Astrocyte of the hippocampus (primary cell): ENCODE measurements at regions not wholly inside any gene's neighbourhood (a gene's known extent, or its start where the extent isn't known, plus 50 kb on each side); places are given as distances from the start of the nearest gene placed in this dataset.

Experiments used
- DNase-seq: peaks from one replicate; pipeline ENCODE4 v3.0.0; 2011; ENCODE audit warnings: low read depth, low spot score

- DNase-seq: no peak
Observed at GRCh38 chr7:41051062-41051461, 651.8 kb downstream of the INHBA start.

- no peak for DNase-seq
Observed at GRCh38 chr7:41048771-41049170, 654.1 kb downstream of the INHBA start.

- DNase-seq: no peak
Observed at GRCh38 chr7:41047789-41048191, 655.1 kb downstream of the INHBA start.

- no peak for DNase-seq
Observed at GRCh38 chr7:41047211-41047610, 655.7 kb downstream of the INHBA start.

GRCh38 chr7:41046776-41047175 is 656.1 kb downstream of the INHBA start:
- DNase-seq: no peak

GRCh38 chr7:41046221-41046761 is 656.6 kb downstream of the INHBA start:
- peak; percentile 28 for DNase-seq

GRCh38 chr7:41045556-41046123 is 657.2 kb downstream of the INHBA start:
- no peak for DNase-seq

- DNase-seq: no peak
Observed at GRCh38 chr7:41039981-41040380, 662.9 kb downstream of the INHBA start.

- peak; percentile 39 for DNase-seq
Observed at GRCh38 chr7:41039386-41039953, 663.4 kb downstream of the INHBA start.

- no peak for DNase-seq
Observed at GRCh38 chr7:41038211-41038610, 664.7 kb downstream of the INHBA start.

GRCh38 chr7:41037691-41038090 is 665.2 kb downstream of the INHBA start:
- DNase-seq: no peak

- DNase-seq: no peak
Observed at GRCh38 chr7:41035794-41036193, 667.1 kb downstream of the INHBA start.

GRCh38 chr7:41033500-41033899 is 669.4 kb downstream of the INHBA start:
- peak; percentile 76 for DNase-seq

- DNase-seq: no peak
Observed at GRCh38 chr7:41030673-41031072, 672.2 kb downstream of the INHBA start.

GRCh38 chr7:41029072-41029499 is 673.8 kb downstream of the INHBA start:
- DNase-seq: peak; percentile 89

- no peak for DNase-seq
Observed at GRCh38 chr7:41028580-41028979, 674.3 kb downstream of the INHBA start.

GRCh38 chr7:41027428-41028115 is 675.3 kb downstream of the INHBA start:
- peak; percentile 95 for DNase-seq

- DNase-seq: no peak
Observed at GRCh38 chr7:41024126-41024525, 678.8 kb downstream of the INHBA start.

- DNase-seq: no peak
Observed at GRCh38 chr7:41020056-41020455, 682.8 kb downstream of the INHBA start.

GRCh38 chr7:41013117-41013516 is 689.8 kb downstream of the INHBA start:
- DNase-seq: no peak

- DNase-seq: no peak
Observed at GRCh38 chr7:41012041-41012440, 690.8 kb downstream of the INHBA start.

GRCh38 chr7:41010967-41011366 is 691.9 kb downstream of the INHBA start:
- no peak for DNase-seq

GRCh38 chr7:41010418-41010817 is 692.5 kb downstream of the INHBA start:
- DNase-seq: no peak
